Endodermal cell (in vitro differentiated cells): ENCODE measurements at regions not wholly inside any gene's neighbourhood (a gene's known extent, or its start where the extent isn't known, plus 50 kb on each side); places are given as distances from the start of the nearest gene placed in this dataset.

Source experiments
- DNase-seq: peaks from one replicate; pipeline ENCODE4 v3.0.0-alpha.2; 2017
- H3K27ac ChIP-seq: 2 replicates; pipeline ENCODE4 v1.5.1; 2013; ENCODE audit warnings: mild to moderate bottlenecking, low read depth, low read length, moderate library complexity
- H3K27me3 ChIP-seq: 2 replicates; pipeline ENCODE4 v1.6.1; 2013; ENCODE audit warnings: mild to moderate bottlenecking, low read length, moderate library complexity; ENCODE audit not compliant: insufficient read depth, control insufficient read depth, poor library complexity, severe bottlenecking
- H3K36me3 ChIP-seq: 2 replicates; pipeline ENCODE4 v1.7.0; 2013; ENCODE audit warnings: mild to moderate bottlenecking, low read length, moderate library complexity; ENCODE audit not compliant: control insufficient read depth, insufficient read depth
- H3K4me1 ChIP-seq: one replicate; pipeline ENCODE4 v1.7.0; 2013; ENCODE audit warnings: low read length; ENCODE audit not compliant: control insufficient read depth, insufficient read depth
- H3K4me3 ChIP-seq: 2 replicates; pipeline ENCODE4 v1.5.1; 2013; ENCODE audit warnings: mild to moderate bottlenecking, low read length, moderate library complexity
- H3K9ac ChIP-seq: 2 replicates; pipeline ENCODE4 v1.6.1; 2013; ENCODE audit warnings: mild to moderate bottlenecking, low read length, moderate library complexity; ENCODE audit not compliant: poor library complexity, severe bottlenecking; ENCODE audit errors: extremely low read depth
- H3K9me3 ChIP-seq: 2 replicates; pipeline ENCODE4 v1.6.1; 2013; ENCODE audit warnings: mild to moderate bottlenecking, low read length, moderate library complexity; ENCODE audit not compliant: control insufficient read depth
- H3K27ac Mint-ChIP-seq: 2 replicates; pipeline ENCODE4 v1.8.0; 2020; ENCODE audit warnings: mixed read lengths
- H3K27me3 Mint-ChIP-seq: 2 replicates; pipeline ENCODE4 v1.8.0; 2021; ENCODE audit warnings: mild to moderate bottlenecking, mixed read lengths; ENCODE audit not compliant: insufficient read depth
- H3K36me3 Mint-ChIP-seq: 2 replicates; pipeline ENCODE4 v1.8.0; 2020; ENCODE audit warnings: low read depth, mixed read lengths
- H3K4me1 Mint-ChIP-seq: 2 replicates; pipeline ENCODE4 v1.8.0; 2020; ENCODE audit warnings: mixed read lengths
- H3K4me3 Mint-ChIP-seq: 2 replicates; pipeline ENCODE4 v1.8.0; 2020; ENCODE audit warnings: mild to moderate bottlenecking, moderate library complexity, mixed read lengths
- H3K9me3 Mint-ChIP-seq: 2 replicates; pipeline ENCODE4 v1.8.0; 2020; ENCODE audit warnings: mild to moderate bottlenecking, mixed read lengths
- whole genome bisulfite sequencing, 2 experiments: methylation state at CpG; one replicate each; pipeline versions ENCODE4 v1.1.5 to v1.1.7; 2013; ENCODE audit warnings: missing lambda C conversion rate in 2 of 2, mixed read lengths in 1 of 2; ENCODE audit not compliant: insufficient coverage in 1 of 2, insufficient read length in 1 of 2; 5-methylcytosine and 5-hydroxymethylcytosine counted together
- TF ChIP-seq, protein P1 (sequence below): fragments of 200-600 bp; sonication (generic); conservative IDR thresholded peaks from 2 replicates; pipeline ENCODE4 v1.5.0; 2021; ENCODE audit warnings: antibody characterized with exemption, mild to moderate bottlenecking

GRCh38 chr13:87867426-87867825 is 196.3 kb downstream of the SLITRK5 start:
- Mint-ChIP-seq H3K27ac (no peak overlapping the region), H3K4me1 (peaks cover 2% of the 10 kb centered on the region), H3K9me3 (no peaks in the 10 kb centered on the region), H3K4me3 (no peak overlapping the region), H3K27me3 (no peaks in the 10 kb centered on the region), H3K36me3 (no peaks in the 10 kb centered on the region)
- Histone ChIP-seq H3K9ac (no peak overlapping the region), H3K4me3 (no peak overlapping the region), H3K27ac (no peak overlapping the region), H3K27me3 (no peaks in the 10 kb centered on the region), H3K4me1 (no peaks in the 10 kb centered on the region), H3K36me3 (no peaks in the 10 kb centered on the region), H3K9me3 (no peaks in the 10 kb centered on the region)
- DNase-seq: no peak
- TF ChIP-seq, protein P1, sequence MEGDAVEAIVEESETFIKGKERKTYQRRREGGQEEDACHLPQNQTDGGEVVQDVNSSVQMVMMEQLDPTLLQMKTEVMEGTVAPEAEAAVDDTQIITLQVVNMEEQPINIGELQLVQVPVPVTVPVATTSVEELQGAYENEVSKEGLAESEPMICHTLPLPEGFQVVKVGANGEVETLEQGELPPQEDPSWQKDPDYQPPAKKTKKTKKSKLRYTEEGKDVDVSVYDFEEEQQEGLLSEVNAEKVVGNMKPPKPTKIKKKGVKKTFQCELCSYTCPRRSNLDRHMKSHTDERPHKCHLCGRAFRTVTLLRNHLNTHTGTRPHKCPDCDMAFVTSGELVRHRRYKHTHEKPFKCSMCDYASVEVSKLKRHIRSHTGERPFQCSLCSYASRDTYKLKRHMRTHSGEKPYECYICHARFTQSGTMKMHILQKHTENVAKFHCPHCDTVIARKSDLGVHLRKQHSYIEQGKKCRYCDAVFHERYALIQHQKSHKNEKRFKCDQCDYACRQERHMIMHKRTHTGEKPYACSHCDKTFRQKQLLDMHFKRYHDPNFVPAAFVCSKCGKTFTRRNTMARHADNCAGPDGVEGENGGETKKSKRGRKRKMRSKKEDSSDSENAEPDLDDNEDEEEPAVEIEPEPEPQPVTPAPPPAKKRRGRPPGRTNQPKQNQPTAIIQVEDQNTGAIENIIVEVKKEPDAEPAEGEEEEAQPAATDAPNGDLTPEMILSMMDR: no peak
- 80% methylated on average over 1 of the region's 3 CpGs; no CpG with 5 or more reads in 1 of the 2 experiments for WGBS, 2 experiments

GRCh38 chr13:87868731-87869130 is 197.6 kb downstream of the SLITRK5 start:
- no peak for DNase-seq
- H3K9me3 Mint-ChIP-seq: no peaks in the 10 kb centered on the region
- no peaks in the 10 kb centered on the region for H3K27me3 Mint-ChIP-seq
- no peaks in the 10 kb centered on the region for H3K36me3 ChIP-seq
- H3K27ac ChIP-seq: no peak overlapping the region
- H3K9ac ChIP-seq: no peak overlapping the region
- H3K36me3 Mint-ChIP-seq: no peaks in the 10 kb centered on the region
- TF ChIP-seq, protein P1: no peak
- peaks cover 2% of the 10 kb centered on the region for H3K4me1 Mint-ChIP-seq
- H3K4me3 Mint-ChIP-seq: no peak overlapping the region
- WGBS, 2 experiments: 88 to 100% methylated on average over 1 to 2 of the region's 2 CpGs
- H3K4me1 ChIP-seq: no peaks in the 10 kb centered on the region
- no peak overlapping the region for H3K4me3 ChIP-seq
- no peaks in the 10 kb centered on the region for H3K27me3 ChIP-seq
- H3K27ac Mint-ChIP-seq: no peak overlapping the region
- H3K9me3 ChIP-seq: no peaks in the 10 kb centered on the region

DNA sequence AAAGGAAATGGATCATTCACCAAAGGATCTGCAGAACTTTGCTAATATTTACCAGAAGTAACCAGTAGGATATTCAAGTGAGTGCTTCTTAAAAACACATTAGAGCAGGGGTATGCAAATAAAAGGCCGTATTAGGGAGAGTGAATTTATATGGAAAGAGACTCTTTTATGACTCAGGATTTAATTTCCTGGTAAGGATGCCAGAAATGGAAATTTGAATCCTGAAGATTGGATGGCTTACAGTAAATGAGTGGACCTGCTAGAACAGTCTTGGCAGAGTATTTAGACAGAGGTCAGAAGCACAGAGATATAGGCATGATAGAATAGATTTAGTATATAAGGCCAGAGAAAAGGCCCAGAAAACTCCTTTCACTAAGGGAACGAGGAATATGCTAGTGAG is 201.6 kb downstream of the SLITRK5 start:
- TF ChIP-seq, protein P1: no peak

More for the DNA sequence above, 201.6 kb downstream of the SLITRK5 start:
- H3K27me3 Mint-ChIP-seq: no peaks in the 10 kb centered on the region
- Histone ChIP-seq H3K9ac (no peak overlapping the region), H3K27me3 (no peaks in the 10 kb centered on the region), H3K27ac (no peak overlapping the region), H3K9me3 (no peaks in the 10 kb centered on the region), H3K4me1 (no peaks in the 10 kb centered on the region), H3K4me3 (no peak overlapping the region), H3K36me3 (no peaks in the 10 kb centered on the region)
- 91 to 100% methylated on average over 1 to 2 of the region's 2 CpGs for WGBS, 2 experiments
- H3K27ac Mint-ChIP-seq: no peak overlapping the region
- no peak for DNase-seq
- H3K9me3 Mint-ChIP-seq: no peaks in the 10 kb centered on the region
- peaks cover 2% of the 10 kb centered on the region for H3K4me1 Mint-ChIP-seq
- no peaks in the 10 kb centered on the region for H3K36me3 Mint-ChIP-seq
- H3K4me3 Mint-ChIP-seq: no peak overlapping the region
